ENCODE measurements at regions not wholly inside any gene's neighbourhood (a gene's known extent, or its start where the extent isn't known, plus 50 kb on each side); places are given as distances from the start of the nearest gene placed in this dataset.

GRCh38 chr18:22791310-22791610, 141.9 kb upstream of the RBBP8 start:
- Histone ChIP-seq H3K36me3 (no peaks in the 10 kb centered on the region), H3K4me1 (no peaks in the 10 kb centered on the region), H3K27ac (no peak overlapping the region), H3K4me3 (replicated peaks in 1 of 3) (no peak overlapping the region), H3K27me3 (no peaks in the 10 kb centered on the region), H3K9me3 (no peaks in the 10 kb centered on the region)
- intact Hi-C loops (cut with DNase I), result no loop called here
- WGBS, 2 donors, result 84 to 93% methylated on average over 2 of the region's 2 CpGs
- DNase-seq, result no peak
- TF ChIP-seq CTCF (IDR thresholded peaks at IDR 0.05) (no peak), POLR2A (IDR thresholded peaks at IDR 0.05) (no peak)

GRCh38 chr18:22796113-22796512, 137.0 kb upstream of the RBBP8 start:
- H3K27ac ChIP-seq, result no peak overlapping the region
- WGBS, 2 donors, result 86 to 94% methylated on average over 4 of the region's 4 CpGs
- H3K36me3 ChIP-seq, result no peaks in the 10 kb centered on the region
- no peaks in the 10 kb centered on the region for H3K4me1 ChIP-seq
- H3K27me3 ChIP-seq, result no peaks in the 10 kb centered on the region
- no peaks in the 10 kb centered on the region for H3K9me3 ChIP-seq
- no peak overlapping the region for H3K4me3 ChIP-seq (replicated peaks in 1 of 3)
- no peak for TF ChIP-seq POLR2A (IDR thresholded peaks at IDR 0.05)
- TF ChIP-seq CTCF (IDR thresholded peaks at IDR 0.05), result no peak
- no peak for DNase-seq
- intact Hi-C loops (cut with DNase I), result no loop called here

GRCh38 chr18:22800551-22800951, 132.6 kb upstream of the RBBP8 start:
- intact Hi-C loops (cut with DNase I), result no loop called here
- H3K36me3 ChIP-seq, result no peaks in the 10 kb centered on the region
- H3K4me1 ChIP-seq, result no peaks in the 10 kb centered on the region
- H3K27ac ChIP-seq, result peak overlapping the region in 1 of 3 donors; percentile 25
- H3K27me3 ChIP-seq, result no peaks in the 10 kb centered on the region
- WGBS, 2 donors, result 76 to 78% methylated on average over 7 of the region's 7 CpGs
- no peak overlapping the region for H3K4me3 ChIP-seq (replicated peaks in 1 of 3)
- no peak for TF ChIP-seq POLR2A (IDR thresholded peaks at IDR 0.05)
- no peak for TF ChIP-seq CTCF (IDR thresholded peaks at IDR 0.05)
- H3K9me3 ChIP-seq, result no peaks in the 10 kb centered on the region
- no peak for DNase-seq

DNA sequence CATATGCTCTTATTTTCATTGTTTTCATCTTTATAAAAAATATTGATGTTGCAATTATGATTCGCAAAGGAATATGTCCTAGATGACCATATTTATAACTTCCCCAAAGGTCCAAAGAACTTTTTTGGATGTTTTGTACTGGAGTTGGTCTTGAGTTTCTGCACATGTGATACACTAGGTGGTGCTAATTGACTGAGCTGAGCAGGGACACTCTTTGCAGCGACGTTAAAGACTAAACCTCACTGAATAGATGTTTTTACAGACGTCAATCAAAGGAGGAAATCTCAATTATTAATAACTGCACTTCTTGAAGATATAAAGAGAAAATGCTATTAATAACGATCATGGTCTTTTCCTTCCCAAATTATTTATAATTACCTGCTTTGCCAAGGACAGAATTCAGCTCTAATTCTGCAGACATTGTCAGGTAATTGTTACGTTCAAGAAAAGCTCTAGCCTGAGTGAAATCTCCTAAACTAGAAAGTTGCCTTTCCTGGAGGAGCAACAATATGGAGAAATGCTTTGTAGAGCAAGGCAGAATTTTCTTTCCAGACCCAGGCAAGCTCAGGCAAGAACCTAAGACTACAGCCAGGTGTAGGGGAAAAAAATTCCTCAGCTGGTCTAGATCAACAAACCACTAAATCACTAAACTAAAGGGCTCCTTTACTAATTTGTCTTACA, 119.3 kb upstream of the RBBP8 start:
- Histone ChIP-seq H3K9me3 (no peaks in the 10 kb centered on the region), H3K27ac (no peak overlapping the region), H3K4me3 (replicated peaks in 1 of 3) (no peak overlapping the region), H3K4me1 (no peaks in the 10 kb centered on the region), H3K27me3 (no peaks in the 10 kb centered on the region), H3K36me3 (no peaks in the 10 kb centered on the region)
- DNase-seq, result peak in 1 of 2 donors; percentile 10
- 15 to 20% methylated on average over 6 of the region's 6 CpGs for WGBS, 2 donors
- intact Hi-C loops (cut with DNase I), result loop anchor here (10.0 kb wide), 1 partner anchor 171 kb away; no protein-coding TSS in a partner anchor
- TF ChIP-seq POLR2A (IDR thresholded peaks at IDR 0.05) (no peak), CTCF (IDR thresholded peaks at IDR 0.05) (peak in 5 of 6 experiments; percentile 40 to 70 (median 58))

GRCh38 chr18:22814329-22814703, 118.8 kb upstream of the RBBP8 start:
- Histone ChIP-seq H3K4me1 (no peaks in the 10 kb centered on the region), H3K27ac (no peak overlapping the region), H3K9me3 (no peaks in the 10 kb centered on the region), H3K4me3 (replicated peaks in 1 of 3) (no peak overlapping the region), H3K36me3 (no peaks in the 10 kb centered on the region), H3K27me3 (no peaks in the 10 kb centered on the region)
- no peak for DNase-seq
- TF ChIP-seq CTCF (IDR thresholded peaks at IDR 0.05), result no peak
- no peak for TF ChIP-seq POLR2A (IDR thresholded peaks at IDR 0.05)
- intact Hi-C loops (cut with DNase I), result loop anchor here (10.0 kb wide), 1 partner anchor 170 kb away; no protein-coding TSS in a partner anchor
- 60 to 72% methylated on average over 4 of the region's 4 CpGs for WGBS, 2 donors
